22Rv1 (cell line): ENCODE measurements at regions not wholly inside any gene's neighbourhood (a gene's known extent, or its start where the extent isn't known, plus 50 kb on each side); places are given as distances from the start of the nearest gene placed in this dataset.

Experiments
- CTCF ChIP-seq: fragments of 450-650 bp; IDR thresholded peaks from 2 replicates; pipeline ENCODE4 v1.5.1; 2017; ENCODE audit warnings: mild to moderate bottlenecking
- ZFX ChIP-seq: fragments of 450-650 bp; IDR thresholded peaks from 2 replicates; pipeline ENCODE4 v1.6.1; 2017; ENCODE audit warnings: antibody characterized with exemption, borderline replicate concordance

- TF ChIP-seq CTCF (no peak), ZFX (no peak)
Measured at GRCh38 chr13:33519561-33520467, 234.3 kb upstream of the STARD13 start.
